ENCODE measurements at regions not wholly inside any gene's neighbourhood (a gene's known extent, or its start where the extent isn't known, plus 50 kb on each side); places are given as distances from the start of the nearest gene placed in this dataset.

DNA sequence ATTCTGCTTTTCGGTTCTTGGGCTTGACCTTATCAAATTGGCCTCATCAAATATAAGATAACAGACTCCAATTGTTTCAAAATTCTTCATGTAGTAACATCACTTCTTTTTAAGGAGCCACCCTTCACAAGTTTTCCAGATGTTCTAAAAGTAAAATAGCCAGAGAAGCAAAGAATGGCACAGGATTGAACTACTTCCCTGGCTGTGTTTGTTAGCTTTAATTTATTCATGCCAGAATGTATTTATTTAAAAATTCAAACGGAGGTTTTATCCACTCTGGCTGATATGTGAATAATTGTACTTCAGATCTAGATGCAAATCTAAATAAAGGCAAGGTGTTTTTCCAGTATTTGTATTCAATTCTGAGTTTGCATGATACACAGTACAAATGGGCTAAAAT is 581.3 kb upstream of the TENM3 start:
- H3K36me3 ChIP-seq, result no peaks in the 10 kb centered on the region
- WGBS, 2 donors, result 6 to 8% methylated on average over 2 of the region's 2 CpGs
- intact Hi-C loops (cut with DNase I), result no loop called here
- TF ChIP-seq, protein P1, sequence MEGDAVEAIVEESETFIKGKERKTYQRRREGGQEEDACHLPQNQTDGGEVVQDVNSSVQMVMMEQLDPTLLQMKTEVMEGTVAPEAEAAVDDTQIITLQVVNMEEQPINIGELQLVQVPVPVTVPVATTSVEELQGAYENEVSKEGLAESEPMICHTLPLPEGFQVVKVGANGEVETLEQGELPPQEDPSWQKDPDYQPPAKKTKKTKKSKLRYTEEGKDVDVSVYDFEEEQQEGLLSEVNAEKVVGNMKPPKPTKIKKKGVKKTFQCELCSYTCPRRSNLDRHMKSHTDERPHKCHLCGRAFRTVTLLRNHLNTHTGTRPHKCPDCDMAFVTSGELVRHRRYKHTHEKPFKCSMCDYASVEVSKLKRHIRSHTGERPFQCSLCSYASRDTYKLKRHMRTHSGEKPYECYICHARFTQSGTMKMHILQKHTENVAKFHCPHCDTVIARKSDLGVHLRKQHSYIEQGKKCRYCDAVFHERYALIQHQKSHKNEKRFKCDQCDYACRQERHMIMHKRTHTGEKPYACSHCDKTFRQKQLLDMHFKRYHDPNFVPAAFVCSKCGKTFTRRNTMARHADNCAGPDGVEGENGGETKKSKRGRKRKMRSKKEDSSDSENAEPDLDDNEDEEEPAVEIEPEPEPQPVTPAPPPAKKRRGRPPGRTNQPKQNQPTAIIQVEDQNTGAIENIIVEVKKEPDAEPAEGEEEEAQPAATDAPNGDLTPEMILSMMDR (IDR thresholded peaks at IDR 0.05), result no peak
- peaks cover 0 to 13% (median 6%) of the 10 kb centered on the region in 9 donors for H3K4me1 ChIP-seq
- no peaks in the 10 kb centered on the region for H3K9me3 ChIP-seq
- no peaks in the 10 kb centered on the region for H3K27me3 ChIP-seq
- H3K27ac ChIP-seq, result no peak overlapping the region
- ATAC-seq (no peak), DNase-seq (no peak)
- no peak overlapping the region for H3K4me3 ChIP-seq

DNA sequence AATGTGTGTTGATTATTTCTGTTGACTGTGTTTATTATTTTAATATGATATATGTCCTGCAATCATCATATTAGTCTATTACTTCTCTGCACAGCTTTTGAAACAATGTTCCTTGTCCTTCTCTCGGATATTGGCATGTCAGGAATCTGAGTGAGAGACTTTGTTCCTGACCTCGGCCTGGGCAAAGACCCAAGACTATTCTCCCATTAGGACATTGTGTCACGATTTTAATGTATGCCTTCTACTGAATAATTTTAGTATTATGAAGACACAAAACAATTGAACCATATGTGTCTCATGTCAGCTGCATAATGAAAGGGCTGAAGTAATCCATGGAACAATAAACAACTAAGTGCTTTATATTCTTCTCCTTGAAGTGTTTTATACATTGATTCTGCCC is 580.8 kb upstream of the TENM3 start:
- intact Hi-C loops (cut with DNase I), result no loop called here
- DNase-seq (no peak), ATAC-seq (peak in 2 of 8 donors; percentile 50 to 63)
- Histone ChIP-seq H3K4me3 (no peak overlapping the region), H3K9me3 (no peaks in the 10 kb centered on the region), H3K27me3 (no peaks in the 10 kb centered on the region), H3K27ac (no peak overlapping the region), H3K4me1 (peaks cover 0 to 13% (median 6%) of the 10 kb centered on the region in 9 donors), H3K36me3 (no peaks in the 10 kb centered on the region)
- 9 to 16% methylated on average over 3 of the region's 3 CpGs for WGBS, 2 donors
- TF ChIP-seq, protein P1 (IDR thresholded peaks at IDR 0.05), result no peak

DNA sequence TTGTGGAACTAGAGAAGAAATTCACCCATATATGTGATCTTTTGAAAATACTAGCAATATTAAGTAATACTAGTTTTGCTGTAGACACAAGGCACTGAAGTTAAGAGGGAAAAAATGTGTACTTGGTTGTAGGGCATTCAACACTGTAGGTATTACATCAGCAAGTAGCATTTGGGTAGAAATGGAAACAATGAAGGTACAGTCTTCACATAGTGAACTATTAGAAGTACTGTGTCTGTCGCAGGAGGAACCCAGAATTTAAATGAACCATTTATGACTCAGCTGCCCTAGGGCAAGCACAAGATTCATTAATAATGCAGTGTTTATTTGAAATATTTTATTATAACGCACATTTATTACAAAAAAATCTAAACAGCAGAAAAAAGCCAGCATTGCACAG is 572.7 kb upstream of the TENM3 start:
- DNase-seq (no peak), ATAC-seq (no peak)
- Histone ChIP-seq H3K4me3 (no peak overlapping the region), H3K36me3 (no peaks in the 10 kb centered on the region), H3K9me3 (no peaks in the 10 kb centered on the region), H3K4me1 (no peaks in the 10 kb centered on the region), H3K27ac (no peak overlapping the region), H3K27me3 (no peaks in the 10 kb centered on the region)
- TF ChIP-seq, protein P1 (IDR thresholded peaks at IDR 0.05), result no peak
- intact Hi-C loops (cut with DNase I), result no loop called here
- WGBS, 2 donors, result 84 to 89% methylated on average over 2 of the region's 2 CpGs

DNA sequence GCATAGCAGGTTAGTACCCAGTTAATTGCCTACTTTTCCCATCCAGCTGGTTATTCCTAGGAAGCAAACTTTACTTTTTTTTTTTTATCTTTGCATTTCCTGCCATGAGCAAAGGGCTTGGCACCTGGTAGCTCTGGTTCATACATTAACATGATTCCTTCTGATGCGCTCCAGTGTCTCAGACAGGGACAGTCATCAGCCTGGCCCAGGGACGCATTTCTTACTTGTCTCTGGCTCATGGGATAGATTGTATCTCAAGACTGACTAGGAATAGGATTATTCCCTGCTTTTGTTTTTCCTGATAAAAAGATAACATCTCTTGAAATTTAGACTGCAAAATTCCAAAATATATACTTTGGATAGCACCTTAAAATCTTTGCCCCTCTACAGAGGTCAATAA is 571.5 kb upstream of the TENM3 start:
- no peaks in the 10 kb centered on the region for H3K27me3 ChIP-seq
- DNase-seq (no peak), ATAC-seq (no peak)
- TF ChIP-seq, protein P1 (IDR thresholded peaks at IDR 0.05), result no peak
- H3K4me1 ChIP-seq, result no peaks in the 10 kb centered on the region
- no peak overlapping the region for H3K27ac ChIP-seq
- intact Hi-C loops (cut with DNase I), result no loop called here
- no peaks in the 10 kb centered on the region for H3K9me3 ChIP-seq
- 86% methylated on average over 2 of the region's 2 CpGs for WGBS, 2 donors
- no peak overlapping the region for H3K4me3 ChIP-seq
- H3K36me3 ChIP-seq, result no peaks in the 10 kb centered on the region

DNA sequence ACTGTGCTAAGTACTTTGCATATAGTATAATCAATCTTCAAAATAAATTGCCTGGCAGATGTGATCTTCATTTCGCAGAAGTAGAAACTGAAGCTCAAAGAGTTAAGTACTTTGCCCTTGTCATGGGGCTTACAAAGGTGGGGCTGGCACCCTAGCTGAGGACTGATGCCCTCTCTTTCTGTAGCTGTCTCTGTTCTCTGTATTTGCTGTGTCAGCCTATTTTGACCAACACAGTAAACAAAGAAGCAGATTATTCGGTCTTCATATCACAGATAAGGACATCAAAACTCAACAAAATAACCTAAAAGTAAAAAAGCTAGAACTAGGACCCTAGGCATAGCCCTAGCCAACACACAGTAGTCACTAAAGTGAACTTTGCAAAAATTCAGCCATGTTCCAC is 570.5 kb upstream of the TENM3 start:
- H3K4me1 ChIP-seq, result no peaks in the 10 kb centered on the region
- ATAC-seq (no peak), DNase-seq (no peak)
- no peak overlapping the region for H3K27ac ChIP-seq
- 86 to 89% methylated on average over 2 of the region's 2 CpGs for WGBS, 2 donors
- TF ChIP-seq, protein P1 (IDR thresholded peaks at IDR 0.05), result no peak
- H3K27me3 ChIP-seq, result no peaks in the 10 kb centered on the region
- no peaks in the 10 kb centered on the region for H3K9me3 ChIP-seq
- no peaks in the 10 kb centered on the region for H3K36me3 ChIP-seq
- intact Hi-C loops (cut with DNase I), result no loop called here
- H3K4me3 ChIP-seq, result no peak overlapping the region
